ENCODE measurements at regions not wholly inside any gene's neighbourhood (a gene's known extent, or its start where the extent isn't known, plus 50 kb on each side); places are given as distances from the start of the nearest gene placed in this dataset.
A peak's percentile ranks its signal among the peaks of the same experiment; 100 is the strongest.

GRCh38 chr13:106859533-106859904 is 291.6 kb upstream of the ARGLU1 start:
- 0 out of 2 replicates have a peak overlapping the region, but pooled peaks have one; percentile 16 for H3K27ac ChIP-seq (ENCODE audit: low read length)
- peak overlapping the region; percentile 53 for H3K4me2 ChIP-seq (ENCODE audit: low read length)
- no peak overlapping the region for H3K4me3 ChIP-seq (ENCODE audit: low read length)
- intact Hi-C loops (cut with micrococcal nuclease), result no loop called here
- H3K79me2 ChIP-seq (ENCODE audit: low read length), result no peaks in the 10 kb centered on the region
- peaks cover 25% of the 10 kb centered on the region for H3K4me1 ChIP-seq (ENCODE audit: insufficient read depth, low read length)
- DNase-seq, result peak; percentile 28
- no peaks in the 10 kb centered on the region for H3K36me3 ChIP-seq (ENCODE audit: low read depth, low read length)
- H3K9me2 ChIP-seq (replicated peaks; ENCODE audit: low read length), result no peaks in the 10 kb centered on the region
- TF ChIP-seq EZH2 (IDR thresholded peaks at IDR 0.05; ENCODE audit: low read length, unreplicated experiment) (no peak), EZH2phosphoT487 (IDR thresholded peaks at IDR 0.05; ENCODE audit: borderline replicate concordance, low read length) (no peak), CTCF (conservative IDR thresholded peaks at IDR 0.05; ENCODE audit: low read depth, low read length) (no peak)
- ATAC-seq, result peak; percentile 24; the same call in 1 of the 2 replicates
- no peak overlapping the region for H3K9ac ChIP-seq (ENCODE audit: low read length)
- H3F3A ChIP-seq (ENCODE audit: low read length, unreplicated experiment), result no peaks in the 10 kb centered on the region
- ChIA-PET POLR2A (ENCODE audit: unreplicated experiment) (no interaction called here), CTCF (no interaction called here)
- 0 out of 2 replicates have a peak overlapping the region, but pooled peaks have one; percentile 26 for H2AFZ ChIP-seq (ENCODE audit: low read length)
- H3K27me3 ChIP-seq (ENCODE audit: low read length), result no peaks in the 10 kb centered on the region
- H3K9me3 ChIP-seq (ENCODE audit: low read length), result no peaks in the 10 kb centered on the region
- no TSS peak for BruUV-seq (replicated peaks)
- no peaks in the 10 kb centered on the region for H4K20me1 ChIP-seq (ENCODE audit: low read length)

- Histone ChIP-seq H3K27me3 (ENCODE audit: low read length) (no peaks in the 10 kb centered on the region), H3K36me3 (ENCODE audit: low read depth, low read length) (no peaks in the 10 kb centered on the region), H3K9me2 (replicated peaks; ENCODE audit: low read length) (no peaks in the 10 kb centered on the region), H3K79me2 (ENCODE audit: low read length) (no peaks in the 10 kb centered on the region), H4K20me1 (ENCODE audit: low read length) (no peaks in the 10 kb centered on the region), H3K4me1 (ENCODE audit: insufficient read depth, low read length) (peaks cover 25% of the 10 kb centered on the region), H2AFZ (ENCODE audit: low read length) (0 out of 2 replicates have a peak overlapping the region, but pooled peaks have one; percentile 26), H3F3A (ENCODE audit: low read length, unreplicated experiment) (no peaks in the 10 kb centered on the region), H3K4me3 (ENCODE audit: low read length) (no peak overlapping the region), H3K9me3 (ENCODE audit: low read length) (no peaks in the 10 kb centered on the region), H3K9ac (ENCODE audit: low read length) (no peak overlapping the region), H3K27ac (ENCODE audit: low read length) (0 out of 2 replicates have a peak overlapping the region, but pooled peaks have one; percentile 16), H3K4me2 (ENCODE audit: low read length) (peak overlapping the region; percentile 53)
- DNase-seq (peak; percentile 21), ATAC-seq (no peak; the same call in 1 of the 2 replicates)
- CTCF ChIA-PET, result no interaction called here
- intact Hi-C loops (cut with micrococcal nuclease), result no loop called here
- POLR2A ChIA-PET (ENCODE audit: unreplicated experiment), result no interaction called here
- no TSS peak for BruUV-seq (replicated peaks)
- no peak for TF ChIP-seq CTCF (conservative IDR thresholded peaks at IDR 0.05; ENCODE audit: low read depth, low read length)
- no peak for TF ChIP-seq EZH2 (IDR thresholded peaks at IDR 0.05; ENCODE audit: low read length, unreplicated experiment)
- no peak for TF ChIP-seq EZH2phosphoT487 (IDR thresholded peaks at IDR 0.05; ENCODE audit: borderline replicate concordance, low read length)
These were observed 291.1 kb upstream of the ARGLU1 start for GRCh38 chr13:106858903-106859532.

DNA sequence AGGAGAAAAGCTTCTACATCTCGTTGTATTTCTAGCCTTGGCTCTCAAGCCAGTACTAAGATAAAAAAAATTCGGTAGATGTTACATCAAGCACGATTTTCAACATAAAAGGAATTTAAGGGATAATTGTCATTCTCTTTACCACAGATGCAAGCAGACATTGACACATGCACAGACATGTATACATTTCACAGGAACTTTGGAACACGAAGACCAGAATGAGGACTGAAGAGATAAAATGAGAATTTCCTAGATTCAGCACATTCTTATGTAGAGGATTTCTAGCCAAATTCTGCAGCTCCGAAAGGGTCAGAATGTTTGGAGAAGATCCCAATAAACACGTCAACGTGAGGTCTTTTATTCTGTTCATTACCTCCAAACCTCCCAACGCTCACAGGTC is 284.5 kb upstream of the ARGLU1 start:
- no peak for ATAC-seq
- Histone ChIP-seq H3K4me2 (ENCODE audit: low read length) (no peak overlapping the region), H3K9me2 (replicated peaks; ENCODE audit: low read length) (no peaks in the 10 kb centered on the region), H3K27me3 (ENCODE audit: low read length) (no peaks in the 10 kb centered on the region), H3K4me3 (ENCODE audit: low read length) (no peak overlapping the region), H3K9me3 (ENCODE audit: low read length) (no peaks in the 10 kb centered on the region), H3F3A (ENCODE audit: low read length, unreplicated experiment) (no peaks in the 10 kb centered on the region), H3K9ac (ENCODE audit: low read length) (no peak overlapping the region), H4K20me1 (ENCODE audit: low read length) (no peaks in the 10 kb centered on the region), H3K27ac (ENCODE audit: low read length) (no peak overlapping the region), H2AFZ (ENCODE audit: low read length) (no peak overlapping the region), H3K4me1 (ENCODE audit: insufficient read depth, low read length) (0 out of 2 replicates have a peak, but pooled peaks cover 7% of the 10 kb centered on the region), H3K36me3 (ENCODE audit: low read depth, low read length) (no peaks in the 10 kb centered on the region), H3K79me2 (ENCODE audit: low read length) (no peaks in the 10 kb centered on the region)
- POLR2A ChIA-PET (ENCODE audit: unreplicated experiment), result no interaction called here
- BruUV-seq (replicated peaks), result no TSS peak
- CTCF ChIA-PET, result no interaction called here
- intact Hi-C loops (cut with micrococcal nuclease), result no loop called here
- no peak for DNase-seq
- no peak for TF ChIP-seq CTCF (conservative IDR thresholded peaks at IDR 0.05; ENCODE audit: low read depth, low read length)
- TF ChIP-seq EZH2 (IDR thresholded peaks at IDR 0.05; ENCODE audit: low read length, unreplicated experiment), result no peak
- no peak for TF ChIP-seq EZH2phosphoT487 (IDR thresholded peaks at IDR 0.05; ENCODE audit: borderline replicate concordance, low read length)

Data from PC-3 (cell line).